Neural cell (in vitro differentiated cells): ENCODE measurements at regions not wholly inside any gene's neighbourhood (a gene's known extent, or its start where the extent isn't known, plus 50 kb on each side); places are given as distances from the start of the nearest gene placed in this dataset.
"Not testable (repeated sequence)": the region's sequence is repeated elsewhere in the genome, so short reads cannot be mapped to it uniquely, and the experiment has no call there.

Experiments
- H2AFZ ChIP-seq: fragments of 200-600, 300-800 bp; sonication (generic), shearing (Covaris generic); 2 replicates; pipeline ENCODE4 v1.6.0; 2014; ENCODE audit warnings: low read depth, mild to moderate bottlenecking, antibody characterized with exemption, low read length, moderate library complexity
- H3F3A ChIP-seq: fragments of 200-600 bp; shearing (Covaris generic); 2 replicates; pipeline ENCODE4 v1.6.1; 2016; ENCODE audit warnings: mild to moderate bottlenecking, moderate library complexity, mixed read lengths, antibody characterized with exemption, low read length; ENCODE audit not compliant: insufficient read depth, poor library complexity, severe bottlenecking
- H3K27ac ChIP-seq: fragments of 200-600, 300-800 bp; sonication (generic), shearing (Covaris generic); 2 replicates; pipeline ENCODE4 v1.5.1; 2014; ENCODE audit warnings: mild to moderate bottlenecking, low read length, moderate library complexity
- H3K27me3 ChIP-seq: fragments of 300-800, 200-600 bp; sonication (generic), shearing (Covaris generic); 2 replicates; pipeline ENCODE4 v1.6.0; 2014; ENCODE audit warnings: mild to moderate bottlenecking, low read depth, low read length, moderate library complexity; ENCODE audit not compliant: insufficient read depth
- H3K36me3 ChIP-seq: fragments of 300-800, 200-600 bp; sonication (generic), shearing (Covaris generic); 2 replicates; pipeline ENCODE4 v1.5.1; 2014; ENCODE audit warnings: mild to moderate bottlenecking, antibody characterized with exemption, low read length, moderate library complexity; ENCODE audit not compliant: insufficient read depth
- H3K4me2 ChIP-seq: fragments of 300-800, 200-600 bp; sonication (generic), shearing (Covaris generic); 2 replicates; pipeline ENCODE4 v1.6.0; 2014; ENCODE audit warnings: mild to moderate bottlenecking, low read length
- H3K4me3 ChIP-seq: fragments of 300-800, 200-600 bp; sonication (generic), shearing (Covaris generic); 2 replicates; pipeline ENCODE4 v1.5.1; 2014; ENCODE audit warnings: mild to moderate bottlenecking, low read length, moderate library complexity
- H3K79me2 ChIP-seq: fragments of 200-600 bp; shearing (Covaris generic); replicated peaks from 2 replicates; pipeline ENCODE4 v1.6.0; 2014; ENCODE audit warnings: mild to moderate bottlenecking, low read length, moderate library complexity; ENCODE audit not compliant: insufficient read depth
- H3K9ac ChIP-seq: fragments of 300-800, 200-600 bp; sonication (generic), shearing (Covaris generic); 2 replicates; pipeline ENCODE4 v1.6.1; 2016; ENCODE audit warnings: mild to moderate bottlenecking, low read length, mixed read lengths
- H3K9me2 ChIP-seq: fragments of 200-600 bp; shearing (Covaris generic); 2 replicates; pipeline ENCODE4 v1.6.1; 2016; ENCODE audit warnings: mild to moderate bottlenecking, low read length, mixed read lengths; ENCODE audit not compliant: insufficient read depth
- H3K9me3 ChIP-seq: fragments of 200-600, 300-800 bp; sonication (generic), shearing (Covaris generic); 2 replicates; pipeline ENCODE4 v1.6.1; 2016; ENCODE audit warnings: mild to moderate bottlenecking, mixed run types, low read length, moderate library complexity, mixed read lengths
- H4K20me1 ChIP-seq: fragments of 200-600 bp; shearing (Covaris generic); 2 replicates; pipeline ENCODE4 v1.6.1; 2016; ENCODE audit warnings: mild to moderate bottlenecking, mixed run types; ENCODE audit not compliant: insufficient read depth
- EP300 ChIP-seq: fragments of 450-650 bp; conservative IDR thresholded peaks from 2 replicates; pipeline ENCODE4 v1.6.1; 2014; ENCODE audit warnings: antibody characterized with exemption, mild to moderate bottlenecking, moderate library complexity; ENCODE audit not compliant: poor library complexity, severe bottlenecking
- EZH2 ChIP-seq: fragments of 200-600, 300-800 bp; shearing (Covaris generic), sonication (generic); IDR thresholded peaks from 2 replicates; pipeline ENCODE4 v1.6.1; 2014; ENCODE audit warnings: antibody characterized with exemption, low read length, borderline replicate concordance, mild to moderate bottlenecking; ENCODE audit not compliant: insufficient read depth, poor library complexity, severe bottlenecking
- MXI1 ChIP-seq: fragments of 450-650 bp; conservative IDR thresholded peaks from 2 replicates; pipeline ENCODE4 v1.6.1; 2014; ENCODE audit warnings: antibody characterized with exemption, mild to moderate bottlenecking; ENCODE audit not compliant: poor library complexity, severe bottlenecking
- POLR2AphosphoS5 ChIP-seq: IDR thresholded peaks from 2 replicates; pipeline ENCODE4 v1.6.1; 2012
- RAD21 ChIP-seq: fragments of 450-650 bp; conservative IDR thresholded peaks from 2 replicates; pipeline ENCODE4 v1.6.1; 2014; ENCODE audit warnings: antibody characterized with exemption, mild to moderate bottlenecking, moderate library complexity
- SMC3 ChIP-seq: fragments of 450-650 bp; conservative IDR thresholded peaks from 2 replicates; pipeline ENCODE4 v1.6.1; 2014; ENCODE audit warnings: antibody characterized with exemption, mild to moderate bottlenecking, moderate library complexity; ENCODE audit not compliant: poor library complexity
- TAF1 ChIP-seq: IDR thresholded peaks from 2 replicates; pipeline ENCODE4 v1.6.1; 2012; ENCODE audit warnings: low read depth
- TF ChIP-seq, protein P1 (sequence below): IDR thresholded peaks from 2 replicates; pipeline ENCODE4 v1.6.1; 2012; ENCODE audit warnings: borderline replicate concordance
- TF ChIP-seq, protein P2 (sequence below): fragments of 450-650 bp; IDR thresholded peaks from 2 replicates; pipeline ENCODE4 v1.5.1; 2014; ENCODE audit warnings: antibody characterized with exemption, mild to moderate bottlenecking, moderate library complexity; ENCODE audit not compliant: poor library complexity, severe bottlenecking

DNA sequence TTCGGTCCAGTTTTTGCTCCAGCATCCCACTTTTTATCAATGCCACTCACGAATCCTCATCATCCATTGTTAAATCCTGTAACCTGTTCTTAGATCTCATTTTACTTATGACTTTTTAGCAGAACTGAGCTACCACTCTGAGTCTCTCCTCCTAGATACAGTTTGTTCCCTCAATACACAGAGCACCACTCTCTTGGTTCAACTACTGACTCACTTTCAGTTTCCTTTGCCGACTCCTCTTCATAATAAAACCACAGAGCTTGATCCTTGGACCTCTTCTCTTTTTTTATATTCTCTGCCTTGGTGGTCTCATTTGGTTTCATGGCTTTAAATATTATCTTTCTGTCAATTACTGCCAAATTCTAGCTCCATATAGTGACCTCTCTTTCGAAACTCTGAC, 150.3 kb downstream of the SLITRK5 start:
- Histone ChIP-seq H3K9me3 (no peaks in the 10 kb centered on the region), H3K36me3 (no peaks in the 10 kb centered on the region), H3K9me2 (no peaks in the 10 kb centered on the region), H3F3A (no peaks in the 10 kb centered on the region), H4K20me1 (no peaks in the 10 kb centered on the region), H3K9ac (no peak overlapping the region), H3K79me2 (no peaks in the 10 kb centered on the region), H2AFZ (no peak overlapping the region), H3K4me2 (no peak overlapping the region), H3K4me3 (no peak overlapping the region), H3K27ac (no peak overlapping the region), H3K27me3 (no peaks in the 10 kb centered on the region)
- no peak for TF ChIP-seq EP300
- no peak for TF ChIP-seq EZH2
- TF ChIP-seq TAF1 = no peak

DNA sequence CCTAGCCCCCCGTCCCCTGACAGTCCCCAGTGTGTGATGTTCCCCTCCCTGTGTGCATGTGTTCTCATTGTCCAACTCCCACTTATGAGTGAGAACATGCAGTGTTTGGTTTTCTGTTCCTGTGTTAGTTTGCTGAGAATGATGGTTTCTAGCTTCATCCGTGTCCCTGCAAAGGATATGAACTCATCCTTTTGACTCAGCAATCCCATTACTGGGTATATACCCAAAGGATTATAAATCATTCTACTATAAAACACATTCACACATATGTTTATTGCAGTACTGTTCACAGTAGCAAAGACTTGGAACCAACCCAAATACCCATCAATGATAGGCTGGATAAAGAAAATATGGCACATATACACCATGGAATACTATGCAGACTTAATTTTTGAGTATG, 155.1 kb downstream of the SLITRK5 start:
- not testable (repeated sequence) for H3K4me2 ChIP-seq, H2AFZ ChIP-seq, H3K36me3 ChIP-seq, H3K9me2 ChIP-seq, H3K27me3 ChIP-seq, H4K20me1 ChIP-seq, H3K9me3 ChIP-seq, H3K79me2 ChIP-seq, H3F3A ChIP-seq, H3K9ac ChIP-seq, H3K4me3 ChIP-seq, H3K27ac ChIP-seq

DNA sequence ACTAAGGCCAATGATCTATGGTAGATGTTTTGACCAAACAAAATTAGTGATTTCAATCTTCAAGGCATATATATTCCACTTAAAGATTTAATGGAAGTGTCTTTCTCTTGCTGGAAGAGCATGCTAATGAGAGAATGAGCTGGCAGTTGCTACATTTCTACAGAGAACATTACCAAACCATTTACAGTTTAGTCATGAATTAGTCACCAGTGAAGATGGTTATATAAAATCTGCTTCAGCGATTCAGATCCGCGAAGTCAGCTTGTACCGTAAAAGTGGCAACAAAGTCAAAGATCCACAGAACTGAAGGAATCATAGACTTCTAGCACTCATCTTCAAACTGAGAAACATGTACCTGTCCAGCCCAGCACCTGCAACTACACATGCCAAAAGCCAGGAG, 156.3 kb downstream of the SLITRK5 start:
- H3K4me2 ChIP-seq = no peak overlapping the region
- no peak for TF ChIP-seq RAD21
- TF ChIP-seq, protein P1, sequence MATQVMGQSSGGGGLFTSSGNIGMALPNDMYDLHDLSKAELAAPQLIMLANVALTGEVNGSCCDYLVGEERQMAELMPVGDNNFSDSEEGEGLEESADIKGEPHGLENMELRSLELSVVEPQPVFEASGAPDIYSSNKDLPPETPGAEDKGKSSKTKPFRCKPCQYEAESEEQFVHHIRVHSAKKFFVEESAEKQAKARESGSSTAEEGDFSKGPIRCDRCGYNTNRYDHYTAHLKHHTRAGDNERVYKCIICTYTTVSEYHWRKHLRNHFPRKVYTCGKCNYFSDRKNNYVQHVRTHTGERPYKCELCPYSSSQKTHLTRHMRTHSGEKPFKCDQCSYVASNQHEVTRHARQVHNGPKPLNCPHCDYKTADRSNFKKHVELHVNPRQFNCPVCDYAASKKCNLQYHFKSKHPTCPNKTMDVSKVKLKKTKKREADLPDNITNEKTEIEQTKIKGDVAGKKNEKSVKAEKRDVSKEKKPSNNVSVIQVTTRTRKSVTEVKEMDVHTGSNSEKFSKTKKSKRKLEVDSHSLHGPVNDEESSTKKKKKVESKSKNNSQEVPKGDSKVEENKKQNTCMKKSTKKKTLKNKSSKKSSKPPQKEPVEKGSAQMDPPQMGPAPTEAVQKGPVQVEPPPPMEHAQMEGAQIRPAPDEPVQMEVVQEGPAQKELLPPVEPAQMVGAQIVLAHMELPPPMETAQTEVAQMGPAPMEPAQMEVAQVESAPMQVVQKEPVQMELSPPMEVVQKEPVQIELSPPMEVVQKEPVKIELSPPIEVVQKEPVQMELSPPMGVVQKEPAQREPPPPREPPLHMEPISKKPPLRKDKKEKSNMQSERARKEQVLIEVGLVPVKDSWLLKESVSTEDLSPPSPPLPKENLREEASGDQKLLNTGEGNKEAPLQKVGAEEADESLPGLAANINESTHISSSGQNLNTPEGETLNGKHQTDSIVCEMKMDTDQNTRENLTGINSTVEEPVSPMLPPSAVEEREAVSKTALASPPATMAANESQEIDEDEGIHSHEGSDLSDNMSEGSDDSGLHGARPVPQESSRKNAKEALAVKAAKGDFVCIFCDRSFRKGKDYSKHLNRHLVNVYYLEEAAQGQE = no peak
- TF ChIP-seq TAF1 = no peak

DNA sequence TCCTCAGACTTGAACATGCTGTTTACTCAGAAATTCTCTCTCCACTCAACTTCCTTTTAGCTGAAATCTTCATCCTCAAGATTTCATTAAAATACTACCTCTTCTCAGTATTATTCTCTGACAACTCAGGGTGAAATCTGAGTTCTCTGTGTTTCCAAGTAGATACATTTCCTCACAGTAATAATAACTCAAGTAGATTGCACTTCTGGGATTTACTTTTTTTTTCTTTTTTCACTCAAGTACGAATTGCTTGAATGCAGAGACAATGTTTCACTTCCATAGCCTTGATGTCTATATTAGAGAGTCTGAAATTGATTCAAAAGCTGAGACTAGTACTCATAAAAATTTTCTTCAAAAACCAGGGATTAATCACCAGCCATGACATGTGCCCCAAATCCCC, 166.4 kb downstream of the SLITRK5 start:
- no peak overlapping the region for H3K27ac ChIP-seq

More for the DNA sequence above, 156.3 kb downstream of the SLITRK5 start:
- Histone ChIP-seq H2AFZ (no peak overlapping the region), H3F3A (no peaks in the 10 kb centered on the region), H3K9me2 (no peaks in the 10 kb centered on the region), H3K9me3 (no peaks in the 10 kb centered on the region), H3K4me3 (no peak overlapping the region), H3K27me3 (no peaks in the 10 kb centered on the region), H4K20me1 (no peaks in the 10 kb centered on the region), H3K27ac (no peak overlapping the region), H3K79me2 (no peaks in the 10 kb centered on the region), H3K9ac (no peak overlapping the region), H3K36me3 (no peaks in the 10 kb centered on the region)

More for the DNA sequence above, 166.4 kb downstream of the SLITRK5 start:
- H4K20me1 ChIP-seq = no peaks in the 10 kb centered on the region
- H3K79me2 ChIP-seq = no peaks in the 10 kb centered on the region
- no peak for TF ChIP-seq EP300
- TF ChIP-seq RAD21 = no peak
- TF ChIP-seq SMC3 = no peak
- TF ChIP-seq POLR2AphosphoS5 = no peak
- TF ChIP-seq, protein P2, sequence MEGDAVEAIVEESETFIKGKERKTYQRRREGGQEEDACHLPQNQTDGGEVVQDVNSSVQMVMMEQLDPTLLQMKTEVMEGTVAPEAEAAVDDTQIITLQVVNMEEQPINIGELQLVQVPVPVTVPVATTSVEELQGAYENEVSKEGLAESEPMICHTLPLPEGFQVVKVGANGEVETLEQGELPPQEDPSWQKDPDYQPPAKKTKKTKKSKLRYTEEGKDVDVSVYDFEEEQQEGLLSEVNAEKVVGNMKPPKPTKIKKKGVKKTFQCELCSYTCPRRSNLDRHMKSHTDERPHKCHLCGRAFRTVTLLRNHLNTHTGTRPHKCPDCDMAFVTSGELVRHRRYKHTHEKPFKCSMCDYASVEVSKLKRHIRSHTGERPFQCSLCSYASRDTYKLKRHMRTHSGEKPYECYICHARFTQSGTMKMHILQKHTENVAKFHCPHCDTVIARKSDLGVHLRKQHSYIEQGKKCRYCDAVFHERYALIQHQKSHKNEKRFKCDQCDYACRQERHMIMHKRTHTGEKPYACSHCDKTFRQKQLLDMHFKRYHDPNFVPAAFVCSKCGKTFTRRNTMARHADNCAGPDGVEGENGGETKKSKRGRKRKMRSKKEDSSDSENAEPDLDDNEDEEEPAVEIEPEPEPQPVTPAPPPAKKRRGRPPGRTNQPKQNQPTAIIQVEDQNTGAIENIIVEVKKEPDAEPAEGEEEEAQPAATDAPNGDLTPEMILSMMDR = no peak
- TF ChIP-seq EZH2 = no peak
- TF ChIP-seq MXI1 = no peak
- TF ChIP-seq, protein P1 = no peak
- no peaks in the 10 kb centered on the region for H3K27me3 ChIP-seq
- no peak overlapping the region for H3K4me3 ChIP-seq
- H3K9me2 ChIP-seq = no peaks in the 10 kb centered on the region
- H3K9ac ChIP-seq = no peak overlapping the region
- no peaks in the 10 kb centered on the region for H3K9me3 ChIP-seq
- H3K36me3 ChIP-seq = no peaks in the 10 kb centered on the region
- no peak overlapping the region for H2AFZ ChIP-seq
- H3F3A ChIP-seq = no peaks in the 10 kb centered on the region
- H3K4me2 ChIP-seq = no peak overlapping the region
